HG02870 (cell line): ENCODE measurements at regions not wholly inside any gene's neighbourhood (a gene's known extent, or its start where the extent isn't known, plus 50 kb on each side); places are given as distances from the start of the nearest gene placed in this dataset.
A peak's percentile ranks its signal among the peaks of the same experiment; 100 is the strongest.

Source experiments
- ATAC-seq: cut with Tn5 transposase; IDR thresholded peaks from one replicate; pipeline ENCODE4 v1.9.1; 2021; ENCODE audit warnings: mild to moderate bottlenecking, moderate library complexity; ENCODE audit not compliant: unreplicated experiment

- no peak for ATAC-seq
Observed at GRCh38 chr7:13028825-13029099, 341.3 kb downstream of the ARL4A start.

GRCh38 chr7:13031468-13031867, 344.0 kb downstream of the ARL4A start:
- ATAC-seq, result no peak

GRCh38 chr7:13032084-13032483, 344.7 kb downstream of the ARL4A start:
- ATAC-seq, result no peak

- no peak for ATAC-seq
Observed at GRCh38 chr7:13032576-13032975, 345.1 kb downstream of the ARL4A start.

- no peak for ATAC-seq
Observed at GRCh38 chr7:13034693-13035092, 347.3 kb downstream of the ARL4A start.

- no peak for ATAC-seq
Observed at GRCh38 chr7:13035233-13035632, 347.8 kb downstream of the ARL4A start.

GRCh38 chr7:13036256-13036780, 348.9 kb downstream of the ARL4A start:
- ATAC-seq, result no peak

- no peak for ATAC-seq
Observed at GRCh38 chr7:13037216-13037615, 349.8 kb downstream of the ARL4A start.

- ATAC-seq, result no peak
Observed at GRCh38 chr7:13041368-13041988, 354.0 kb downstream of the ARL4A start.

GRCh38 chr7:13042605-13043236, 355.3 kb downstream of the ARL4A start:
- no peak for ATAC-seq

GRCh38 chr7:13044309-13044708, 356.9 kb downstream of the ARL4A start:
- ATAC-seq, result no peak

- peak; percentile 71 for ATAC-seq
Observed at GRCh38 chr7:13047061-13047460, 359.6 kb downstream of the ARL4A start.

- no peak for ATAC-seq
Observed at GRCh38 chr7:13049946-13050345, 362.5 kb downstream of the ARL4A start.

GRCh38 chr7:13050703-13051102, 363.3 kb downstream of the ARL4A start:
- ATAC-seq, result no peak

GRCh38 chr7:13055732-13056368, 368.4 kb downstream of the ARL4A start:
- ATAC-seq, result no peak

GRCh38 chr7:13057462-13058200, 370.2 kb downstream of the ARL4A start:
- ATAC-seq, result peak; percentile 92

GRCh38 chr7:13060173-13060572, 372.7 kb downstream of the ARL4A start:
- ATAC-seq, result no peak

GRCh38 chr7:13061115-13061514, 373.7 kb downstream of the ARL4A start:
- ATAC-seq, result no peak

GRCh38 chr7:13062631-13063030, 375.2 kb downstream of the ARL4A start:
- ATAC-seq, result no peak

GRCh38 chr7:13067036-13067435, 379.6 kb downstream of the ARL4A start:
- ATAC-seq, result no peak

- no peak for ATAC-seq
Observed at GRCh38 chr7:13068032-13068431, 380.6 kb downstream of the ARL4A start.

- ATAC-seq, result no peak
Observed at GRCh38 chr7:13069841-13070240, 382.4 kb downstream of the ARL4A start.
